ENCODE measurements at regions not wholly inside any gene's neighbourhood (a gene's known extent, or its start where the extent isn't known, plus 50 kb on each side); places are given as distances from the start of the nearest gene placed in this dataset.

DNA sequence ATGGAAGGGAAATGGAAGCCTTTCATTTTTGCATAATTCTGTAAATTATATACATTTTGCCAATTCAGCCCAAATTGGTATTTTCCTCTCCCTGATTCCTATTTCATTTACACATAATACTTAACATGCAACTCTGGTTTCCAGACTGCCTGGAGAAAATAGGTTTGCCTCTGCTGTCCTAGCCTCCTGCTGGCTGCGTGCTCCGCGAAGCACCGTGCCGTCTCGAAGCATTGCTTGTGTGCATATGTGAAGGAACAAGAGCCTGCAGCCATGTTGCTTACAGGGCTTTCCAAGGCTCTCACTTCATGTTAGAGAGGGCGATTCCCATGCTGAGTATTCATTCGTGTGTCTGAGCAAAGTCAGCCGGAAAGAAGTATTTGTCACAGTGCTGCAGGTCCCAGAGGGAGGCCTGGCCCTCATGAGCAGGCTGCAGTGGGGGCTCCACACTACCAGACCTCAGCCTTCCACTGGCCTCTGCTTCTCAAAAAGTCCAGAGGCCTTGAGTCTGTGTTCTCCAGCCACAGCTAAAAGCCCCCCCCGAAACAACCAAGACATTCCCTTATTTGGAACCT lies 66.5 kb downstream of the CLRN3 start:
- Histone ChIP-seq H3K9me3 (no peaks in the 10 kb centered on the region), H3K4me1 (no peaks in the 10 kb centered on the region), H3K27ac (no peak overlapping the region), H3K4me3 (no peak overlapping the region), H3K36me3 (no peaks in the 10 kb centered on the region), H3K27me3 (no peaks in the 10 kb centered on the region)
- intact Hi-C loops (cut with DNase I) = no loop called here
- TF ChIP-seq CTCF (IDR thresholded peaks at IDR 0.05) (no peak), POLR2AphosphoS5 (IDR thresholded peaks at IDR 0.05; ENCODE audit: insufficient read depth in 1 of 2, low read depth in 1 of 2) (no peak), POLR2A (IDR thresholded peaks at IDR 0.05) (no peak)
- no peak for DNase-seq (ENCODE audit: extremely low spot score in 2 of 2)

DNA sequence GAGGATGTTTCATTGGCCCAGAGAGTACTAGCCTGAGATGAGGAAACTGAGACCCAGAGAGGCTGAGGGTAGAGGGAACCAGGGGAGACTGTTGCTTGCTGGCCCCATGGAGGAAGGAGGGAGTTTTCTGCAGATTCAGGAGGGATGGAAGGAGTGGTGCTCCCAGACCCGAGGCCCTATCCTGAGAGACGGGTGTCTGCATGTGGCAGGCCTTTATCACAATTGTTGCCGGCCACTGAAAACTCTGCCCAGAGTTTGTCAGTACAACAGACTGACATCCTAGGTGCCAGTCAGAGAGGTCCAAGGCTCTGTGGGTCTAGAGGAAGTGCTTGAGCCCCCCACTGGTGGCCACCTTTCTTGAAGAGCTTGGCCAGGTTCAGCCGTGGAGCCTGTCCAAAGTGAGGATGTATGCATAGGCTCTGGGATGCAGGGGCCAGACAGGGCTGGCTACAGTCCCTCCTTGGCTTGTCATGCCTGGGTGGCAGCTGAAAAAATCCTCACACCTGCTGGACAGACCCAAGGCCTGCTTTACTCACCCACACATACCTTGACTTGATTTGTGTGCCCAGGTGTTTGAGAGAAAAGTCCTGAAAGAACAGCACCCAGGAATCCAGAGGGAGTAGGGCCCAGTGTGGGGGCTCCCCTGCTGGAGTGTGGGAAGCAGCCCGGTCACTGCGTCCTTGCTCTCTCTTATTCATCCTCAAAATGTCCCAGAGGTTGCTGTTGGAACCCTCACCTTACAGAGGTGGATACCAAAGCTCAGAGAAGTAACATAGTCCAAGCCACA lies 65.2 kb downstream of the CLRN3 start:
- TF ChIP-seq POLR2A (IDR thresholded peaks at IDR 0.05) = no peak
- TF ChIP-seq POLR2AphosphoS5 (IDR thresholded peaks at IDR 0.05; ENCODE audit: insufficient read depth in 1 of 2, low read depth in 1 of 2) = no peak
- TF ChIP-seq CTCF (IDR thresholded peaks at IDR 0.05) = no peak
- no peak for DNase-seq (ENCODE audit: extremely low spot score in 2 of 2)

More for the DNA sequence above, 65.2 kb downstream of the CLRN3 start:
- H3K36me3 ChIP-seq = no peaks in the 10 kb centered on the region
- H3K4me3 ChIP-seq = no peak overlapping the region
- H3K9me3 ChIP-seq = no peaks in the 10 kb centered on the region
- H3K27me3 ChIP-seq = no peaks in the 10 kb centered on the region
- intact Hi-C loops (cut with DNase I) = no loop called here
- no peak overlapping the region for H3K27ac ChIP-seq
- H3K4me1 ChIP-seq = no peaks in the 10 kb centered on the region

All from vagina (tissue), 2 donors.